ENCODE measurements at regions not wholly inside any gene's neighbourhood (a gene's known extent, or its start where the extent isn't known, plus 50 kb on each side); places are given as distances from the start of the nearest gene placed in this dataset.
A peak's percentile ranks its signal among the peaks of the same experiment; 100 is the strongest.

- Histone ChIP-seq H3K36me3 (ENCODE audit: control insufficient read depth, insufficient read depth, low read length) (no peaks in the 10 kb centered on the region), H3K27me3 (ENCODE audit: control insufficient read depth, insufficient read depth, low read length) (no peaks in the 10 kb centered on the region), H3K4me3 (ENCODE audit: low read depth, low read length) (no peak overlapping the region)
- DNase-seq (ENCODE audit: low read depth) (no peak), FAIRE-seq (no peak)
- TF ChIP-seq CTCF (IDR thresholded peaks at IDR 0.05; ENCODE audit: insufficient read depth, low read length, severe bottlenecking), result no peak
Measured at GRCh38 chr15:92839696-92840095, 60.4 kb upstream of the CHD2 start.

- peak; percentile 69 for DNase-seq (ENCODE audit: low read depth)
Measured at GRCh38 chr15:92840149-92840548, 60.0 kb upstream of the CHD2 start.

GRCh38 chr15:92843326-92843725 is 56.8 kb upstream of the CHD2 start:
- DNase-seq (ENCODE audit: low read depth), result no peak
- H3K36me3 ChIP-seq (ENCODE audit: control insufficient read depth, insufficient read depth, low read length), result no peaks in the 10 kb centered on the region
- FAIRE-seq, result no peak
- no peak overlapping the region for H3K4me3 ChIP-seq (ENCODE audit: low read depth, low read length)
- no peak for TF ChIP-seq CTCF (IDR thresholded peaks at IDR 0.05; ENCODE audit: insufficient read depth, low read length, severe bottlenecking)
- no peaks in the 10 kb centered on the region for H3K27me3 ChIP-seq (ENCODE audit: control insufficient read depth, insufficient read depth, low read length)

More at GRCh38 chr15:92840149-92840548, 60.0 kb upstream of the CHD2 start:
- no peak for TF ChIP-seq CTCF (IDR thresholded peaks at IDR 0.05; ENCODE audit: insufficient read depth, low read length, severe bottlenecking)
- Histone ChIP-seq H3K36me3 (ENCODE audit: control insufficient read depth, insufficient read depth, low read length) (no peaks in the 10 kb centered on the region), H3K4me3 (ENCODE audit: low read depth, low read length) (no peak overlapping the region), H3K27me3 (ENCODE audit: control insufficient read depth, insufficient read depth, low read length) (no peaks in the 10 kb centered on the region)
- no peak for FAIRE-seq

- no peak for TF ChIP-seq CTCF (IDR thresholded peaks at IDR 0.05; ENCODE audit: insufficient read depth, low read length, severe bottlenecking)
- FAIRE-seq, result no peak
- Histone ChIP-seq H3K27me3 (ENCODE audit: control insufficient read depth, insufficient read depth, low read length) (no peaks in the 10 kb centered on the region), H3K36me3 (ENCODE audit: control insufficient read depth, insufficient read depth, low read length) (no peaks in the 10 kb centered on the region), H3K4me3 (ENCODE audit: low read depth, low read length) (no peak overlapping the region)
- no peak for DNase-seq (ENCODE audit: low read depth)
Measured at GRCh38 chr15:92843814-92844213, 56.3 kb upstream of the CHD2 start.

GRCh38 chr15:92845126-92845508 is 55.0 kb upstream of the CHD2 start:
- FAIRE-seq (no peak), DNase-seq (ENCODE audit: low read depth) (peak; percentile 66)
- H3K4me3 ChIP-seq (ENCODE audit: low read depth, low read length), result no peak overlapping the region
- no peaks in the 10 kb centered on the region for H3K27me3 ChIP-seq (ENCODE audit: control insufficient read depth, insufficient read depth, low read length)
- TF ChIP-seq CTCF (IDR thresholded peaks at IDR 0.05; ENCODE audit: insufficient read depth, low read length, severe bottlenecking), result no peak
- H3K36me3 ChIP-seq (ENCODE audit: control insufficient read depth, insufficient read depth, low read length), result no peaks in the 10 kb centered on the region

- Histone ChIP-seq H3K27me3 (ENCODE audit: control insufficient read depth, insufficient read depth, low read length) (no peaks in the 10 kb centered on the region), H3K36me3 (ENCODE audit: control insufficient read depth, insufficient read depth, low read length) (no peaks in the 10 kb centered on the region), H3K4me3 (ENCODE audit: low read depth, low read length) (no peak overlapping the region)
- no peak for TF ChIP-seq CTCF (IDR thresholded peaks at IDR 0.05; ENCODE audit: insufficient read depth, low read length, severe bottlenecking)
- no peak for DNase-seq (ENCODE audit: low read depth)
- FAIRE-seq, result no peak
Measured at GRCh38 chr15:92846741-92847140, 53.4 kb upstream of the CHD2 start.
